Osteoblast (primary cell): ENCODE measurements at regions not wholly inside any gene's neighbourhood (a gene's known extent, or its start where the extent isn't known, plus 50 kb on each side); places are given as distances from the start of the nearest gene placed in this dataset.

ENCODE experiments used
- DNase-seq: peaks from one replicate; pipeline ENCODE4 v3.0.0; 2011; ENCODE audit warnings: low spot score, mixed read lengths; ENCODE audit not compliant: insufficient read length; ENCODE audit errors: missing footprints
- H2AFZ ChIP-seq: 2 replicates; pipeline ENCODE4 v1.6.0; 2011; ENCODE audit warnings: mild to moderate bottlenecking, low read length
- H3K27ac ChIP-seq: 2 replicates; pipeline ENCODE4 v1.5.1; 2011; ENCODE audit warnings: mild to moderate bottlenecking, low read depth, low read length, moderate library complexity
- H3K27me3 ChIP-seq: 2 replicates; pipeline ENCODE4 v1.6.0; 2012; ENCODE audit warnings: mild to moderate bottlenecking, control low read depth, inconsistent platforms, low read length, moderate library complexity; ENCODE audit not compliant: insufficient read depth
- H3K36me3 ChIP-seq: 2 replicates; pipeline ENCODE4 v1.5.1; 2011; ENCODE audit warnings: mild to moderate bottlenecking, low read length, control low read depth, moderate library complexity; ENCODE audit not compliant: insufficient read depth
- H3K4me1 ChIP-seq: 2 replicates; pipeline ENCODE4 v1.5.1; 2011; ENCODE audit warnings: mild to moderate bottlenecking, low read length, control low read depth, moderate library complexity; ENCODE audit not compliant: insufficient read depth
- H3K4me2 ChIP-seq: 2 replicates; pipeline ENCODE4 v1.6.0; 2011; ENCODE audit warnings: mild to moderate bottlenecking, low read length; ENCODE audit not compliant: insufficient read depth
- H3K4me3 ChIP-seq: fragments of 200-600 bp; sonication (generic); 3 replicates; pipeline ENCODE4 v1.5.1; 2012; ENCODE audit warnings: mild to moderate bottlenecking, low read length, inconsistent platforms; ENCODE audit not compliant: insufficient read depth
- H3K79me2 ChIP-seq: 2 replicates; pipeline ENCODE4 v1.6.0; 2012; ENCODE audit warnings: mild to moderate bottlenecking, low read length, control low read depth, inconsistent platforms; ENCODE audit not compliant: insufficient read depth
- H3K9me3 ChIP-seq: 2 replicates; pipeline ENCODE4 v1.5.1; 2011; ENCODE audit warnings: low read depth, low read length, control low read depth
- H4K20me1 ChIP-seq: 2 replicates; pipeline ENCODE4 v1.6.0; 2012; ENCODE audit warnings: mild to moderate bottlenecking, low read length, control low read depth; ENCODE audit not compliant: insufficient read depth
- TF ChIP-seq, protein P1 (sequence below): IDR thresholded peaks from 2 replicates; pipeline ENCODE4 v1.5.1; 2011; ENCODE audit warnings: mild to moderate bottlenecking, low read depth, low read length, moderate library complexity; ENCODE audit errors: extremely low read depth

GRCh38 chr2:47309472-47309951 is 59.6 kb upstream of the EPCAM start:
- Histone ChIP-seq H3K27me3 (no peaks in the 10 kb centered on the region), H3K27ac (no peak overlapping the region), H2AFZ (no peak overlapping the region), H3K4me2 (no peak overlapping the region), H3K9me3 (no peaks in the 10 kb centered on the region), H4K20me1 (no peaks in the 10 kb centered on the region), H3K79me2 (no peaks in the 10 kb centered on the region), H3K36me3 (no peaks in the 10 kb centered on the region), H3K4me1 (peaks cover 12% of the 10 kb centered on the region), H3K4me3 (no peak overlapping the region)
- TF ChIP-seq, protein P1, sequence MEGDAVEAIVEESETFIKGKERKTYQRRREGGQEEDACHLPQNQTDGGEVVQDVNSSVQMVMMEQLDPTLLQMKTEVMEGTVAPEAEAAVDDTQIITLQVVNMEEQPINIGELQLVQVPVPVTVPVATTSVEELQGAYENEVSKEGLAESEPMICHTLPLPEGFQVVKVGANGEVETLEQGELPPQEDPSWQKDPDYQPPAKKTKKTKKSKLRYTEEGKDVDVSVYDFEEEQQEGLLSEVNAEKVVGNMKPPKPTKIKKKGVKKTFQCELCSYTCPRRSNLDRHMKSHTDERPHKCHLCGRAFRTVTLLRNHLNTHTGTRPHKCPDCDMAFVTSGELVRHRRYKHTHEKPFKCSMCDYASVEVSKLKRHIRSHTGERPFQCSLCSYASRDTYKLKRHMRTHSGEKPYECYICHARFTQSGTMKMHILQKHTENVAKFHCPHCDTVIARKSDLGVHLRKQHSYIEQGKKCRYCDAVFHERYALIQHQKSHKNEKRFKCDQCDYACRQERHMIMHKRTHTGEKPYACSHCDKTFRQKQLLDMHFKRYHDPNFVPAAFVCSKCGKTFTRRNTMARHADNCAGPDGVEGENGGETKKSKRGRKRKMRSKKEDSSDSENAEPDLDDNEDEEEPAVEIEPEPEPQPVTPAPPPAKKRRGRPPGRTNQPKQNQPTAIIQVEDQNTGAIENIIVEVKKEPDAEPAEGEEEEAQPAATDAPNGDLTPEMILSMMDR, result no peak
- DNase-seq, result no peak

DNA sequence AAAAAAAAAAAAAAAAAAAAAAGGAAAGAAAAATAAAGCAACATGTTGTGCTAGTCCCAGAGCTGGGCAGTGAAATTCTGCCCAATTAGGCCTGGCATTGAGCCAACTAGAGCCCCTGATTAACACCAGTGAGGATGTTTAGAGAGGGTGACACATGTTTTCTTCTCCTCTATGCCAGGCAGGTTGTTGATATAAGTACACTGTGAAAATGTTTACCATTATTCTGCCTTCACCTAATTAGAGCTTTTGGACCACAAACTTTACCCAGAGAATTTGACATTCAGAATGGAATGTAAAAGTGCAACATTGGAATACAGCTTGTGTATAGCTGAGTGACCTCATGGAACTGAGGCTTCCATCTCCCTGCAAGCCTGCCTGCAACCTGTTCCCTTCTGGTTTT is 62.0 kb upstream of the EPCAM start:
- Histone ChIP-seq H3K4me3 (no peak overlapping the region), H3K4me1 (peaks cover 18% of the 10 kb centered on the region), H2AFZ (no peak overlapping the region), H3K36me3 (no peaks in the 10 kb centered on the region), H3K9me3 (no peaks in the 10 kb centered on the region), H3K27ac (no peak overlapping the region), H4K20me1 (no peaks in the 10 kb centered on the region), H3K27me3 (no peaks in the 10 kb centered on the region), H3K79me2 (no peaks in the 10 kb centered on the region), H3K4me2 (no peak overlapping the region)
- TF ChIP-seq, protein P1, result no peak
- DNase-seq, result no peak

GRCh38 chr2:47304654-47305053 is 64.5 kb upstream of the EPCAM start:
- no peak overlapping the region for H3K4me2 ChIP-seq
- H3K27ac ChIP-seq, result no peak overlapping the region
- H3K27me3 ChIP-seq, result no peaks in the 10 kb centered on the region
- no peak for DNase-seq
- TF ChIP-seq, protein P1, result no peak
- H3K4me3 ChIP-seq, result no peak overlapping the region
- no peaks in the 10 kb centered on the region for H4K20me1 ChIP-seq
- H3K79me2 ChIP-seq, result no peaks in the 10 kb centered on the region
- H3K9me3 ChIP-seq, result no peaks in the 10 kb centered on the region
- H2AFZ ChIP-seq, result no peak overlapping the region
- peaks cover 7% of the 10 kb centered on the region for H3K4me1 ChIP-seq
- no peaks in the 10 kb centered on the region for H3K36me3 ChIP-seq

DNA sequence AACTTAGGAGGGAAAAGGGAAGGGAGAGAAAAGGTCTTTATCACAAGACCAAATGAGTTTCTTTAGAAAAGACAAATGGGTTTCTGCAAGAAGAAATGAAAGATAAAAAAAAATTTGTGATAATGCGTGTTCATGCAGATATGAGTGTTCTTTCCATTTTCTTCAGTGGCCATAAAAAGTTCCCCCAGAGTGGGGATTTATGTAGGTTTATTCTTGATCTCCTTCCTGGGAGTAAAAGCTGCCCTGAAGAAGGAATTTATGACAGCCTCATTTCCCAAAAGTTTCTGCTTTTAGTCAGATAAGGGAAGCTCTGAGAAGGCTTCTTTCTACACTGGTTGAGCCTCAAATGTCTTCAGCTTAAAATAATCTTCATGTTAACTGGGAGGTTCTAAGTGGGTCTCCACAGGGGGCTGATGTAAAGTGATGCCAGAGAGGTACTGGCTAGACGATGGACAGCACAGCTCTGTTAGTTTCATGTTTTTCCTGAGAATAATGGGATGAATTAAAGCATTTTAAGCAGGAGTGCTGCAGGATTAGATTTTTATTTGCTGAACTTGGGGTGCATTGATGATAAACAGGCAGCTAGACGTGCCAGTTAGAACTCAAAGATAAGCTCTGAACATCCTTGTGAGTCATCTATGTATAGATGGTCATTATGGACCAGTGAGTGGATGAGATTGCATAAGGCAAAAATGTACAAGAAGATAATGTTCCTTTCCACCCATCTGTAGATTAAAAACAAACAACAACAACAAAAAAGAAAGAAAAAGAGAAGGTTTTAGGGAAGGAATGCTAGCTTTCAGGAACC is 65.6 kb upstream of the EPCAM start:
- Histone ChIP-seq H3K4me3 (no peak overlapping the region), H4K20me1 (no peaks in the 10 kb centered on the region), H3K27me3 (no peaks in the 10 kb centered on the region), H2AFZ (no peak overlapping the region), H3K27ac (no peak overlapping the region), H3K36me3 (no peaks in the 10 kb centered on the region), H3K4me1 (peaks cover 7% of the 10 kb centered on the region), H3K79me2 (no peaks in the 10 kb centered on the region), H3K4me2 (no peak overlapping the region), H3K9me3 (no peaks in the 10 kb centered on the region)
- TF ChIP-seq, protein P1, result no peak
- no peak for DNase-seq
